A673 (cell line): ENCODE measurements at regions not wholly inside any gene's neighbourhood (a gene's known extent, or its start where the extent isn't known, plus 50 kb on each side); places are given as distances from the start of the nearest gene placed in this dataset.

Experiments used
- EZH2 ChIP-seq: fragments of 200-600 bp; sonication (generic); IDR thresholded peaks from 2 replicates; pipeline ENCODE4 v1.6.1; 2017; ENCODE audit warnings: borderline replicate concordance, low read depth, mild to moderate bottlenecking, mixed read lengths, antibody characterized with exemption, low read length; ENCODE audit not compliant: poor library complexity, severe bottlenecking
- TF ChIP-seq, protein P1 (sequence below): fragments of 300-800, 200-600 bp; sonication (generic); conservative IDR thresholded peaks from 2 replicates; pipeline ENCODE4 v1.5.1; 2017; ENCODE audit warnings: low read depth, mild to moderate bottlenecking, antibody characterized with exemption, low read length, moderate library complexity, mixed read lengths

DNA sequence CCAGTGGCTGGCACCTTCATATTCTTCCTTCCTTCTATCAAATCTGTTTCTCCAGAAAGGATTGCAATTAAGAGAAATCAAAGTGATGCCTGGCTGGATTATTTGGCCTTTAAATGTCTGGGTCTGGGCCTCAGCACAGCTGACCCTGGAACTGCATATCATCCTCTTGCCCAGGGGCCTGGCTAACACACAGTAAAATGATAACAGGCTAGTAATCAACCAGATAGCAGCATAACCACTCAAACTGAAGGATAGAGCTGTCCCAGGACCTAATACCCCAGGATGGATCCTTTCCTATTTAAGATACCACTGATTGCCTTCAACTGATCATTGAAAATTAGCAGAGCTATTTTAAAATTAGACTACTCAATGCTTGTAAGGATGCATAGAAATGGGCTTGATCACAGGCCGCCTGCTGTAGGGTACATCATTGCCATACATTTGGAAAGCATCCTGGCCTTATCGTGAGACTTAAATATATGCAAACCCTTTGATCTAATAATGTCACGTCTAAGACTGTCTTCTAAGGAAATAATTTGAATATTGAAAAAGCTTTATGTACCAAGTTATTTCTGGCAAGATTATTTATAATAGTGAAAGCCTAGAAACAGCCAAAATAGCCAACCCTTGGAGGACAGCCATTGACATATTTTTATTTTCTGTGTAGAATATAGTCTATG lies 144.0 kb upstream of the CHST15 start:
- TF ChIP-seq, protein P1, sequence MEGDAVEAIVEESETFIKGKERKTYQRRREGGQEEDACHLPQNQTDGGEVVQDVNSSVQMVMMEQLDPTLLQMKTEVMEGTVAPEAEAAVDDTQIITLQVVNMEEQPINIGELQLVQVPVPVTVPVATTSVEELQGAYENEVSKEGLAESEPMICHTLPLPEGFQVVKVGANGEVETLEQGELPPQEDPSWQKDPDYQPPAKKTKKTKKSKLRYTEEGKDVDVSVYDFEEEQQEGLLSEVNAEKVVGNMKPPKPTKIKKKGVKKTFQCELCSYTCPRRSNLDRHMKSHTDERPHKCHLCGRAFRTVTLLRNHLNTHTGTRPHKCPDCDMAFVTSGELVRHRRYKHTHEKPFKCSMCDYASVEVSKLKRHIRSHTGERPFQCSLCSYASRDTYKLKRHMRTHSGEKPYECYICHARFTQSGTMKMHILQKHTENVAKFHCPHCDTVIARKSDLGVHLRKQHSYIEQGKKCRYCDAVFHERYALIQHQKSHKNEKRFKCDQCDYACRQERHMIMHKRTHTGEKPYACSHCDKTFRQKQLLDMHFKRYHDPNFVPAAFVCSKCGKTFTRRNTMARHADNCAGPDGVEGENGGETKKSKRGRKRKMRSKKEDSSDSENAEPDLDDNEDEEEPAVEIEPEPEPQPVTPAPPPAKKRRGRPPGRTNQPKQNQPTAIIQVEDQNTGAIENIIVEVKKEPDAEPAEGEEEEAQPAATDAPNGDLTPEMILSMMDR: no peak
- TF ChIP-seq EZH2: no peak
